Stomach (tissue), 8 donors: ENCODE measurements at regions not wholly inside any gene's neighbourhood (a gene's known extent, or its start where the extent isn't known, plus 50 kb on each side); places are given as distances from the start of the nearest gene placed in this dataset.

Experiments used
- DNase-seq, 2 donors: peaks; one replicate each; pipeline versions ENCODE4 v3.0.0 to v3.0.0-alpha.2; 2013 to 2019
- H3K27ac ChIP-seq, 5 donors: fragments of 200-600 bp in 4 of 5; sonication (generic) in 4 of 5; one replicate each; pipeline ENCODE4 v1.5.1; 2013 to 2019; ENCODE audit warnings: mild to moderate bottlenecking in 1 of 5, moderate library complexity in 1 of 5
- H3K27me3 ChIP-seq, 3 donors: fragments of 200-600 bp; sonication (generic); one replicate each; pipeline ENCODE4 v1.5.1; 2017 to 2019; ENCODE audit warnings: mixed run types in 1 of 3
- H3K36me3 ChIP-seq, 4 donors: fragments of 200-600 bp; sonication (generic); 1 replicate in 3 of 4; 2 replicates in 1 of 4; pipeline ENCODE4 v1.5.1; 2016 to 2019
- H3K4me1 ChIP-seq, 4 donors: fragments of 200-600 bp; sonication (generic); one replicate each; pipeline ENCODE4 v1.5.1; 2016 to 2019
- H3K4me3 ChIP-seq, 4 donors: fragments of 200-600 bp; sonication (generic) in 3 of 4; one replicate each; pipeline ENCODE4 v1.5.1; 2016 to 2019; ENCODE audit warnings: mild to moderate bottlenecking in 1 of 4
- H3K9me3 ChIP-seq, 4 donors: fragments of 200-600 bp; sonication (generic); one replicate each; pipeline ENCODE4 v1.5.1; 2016 to 2019
- EP300 ChIP-seq: sonication (generic); formaldehyde crosslinking; IDR thresholded peaks from one replicate; pipeline ENCODE4 v1.6.1; 2017; ENCODE audit warnings: antibody characterized with exemption
- POLR2A ChIP-seq, 4 donors: fragments of 450-650 bp; IDR thresholded peaks; one replicate each; pipeline ENCODE4 v1.6.1; 2016; ENCODE audit warnings: antibody characterized with exemption in 4 of 4, control low read depth in 2 of 4, mild to moderate bottlenecking in 1 of 4, moderate library complexity in 1 of 4
- POLR2AphosphoS5 ChIP-seq, 3 donors: sonication (generic); formaldehyde crosslinking; IDR thresholded peaks; one replicate each; pipeline ENCODE4 v1.6.1; 2016; ENCODE audit warnings: antibody characterized with exemption in 3 of 3
- WGBS, 5 donors: extraction: QIAGEN DNeasy Blood & Tissue Kit in 3 of 5; methylation state at CpG; one replicate each; pipeline versions ENCODE4 v1.1.5 to v1.1.7; 2013 to 2018; 5-methylcytosine and 5-hydroxymethylcytosine counted together
- intact Hi-C: fragments of 100-400 bp; cut with DNase I; formaldehyde crosslinking; loops from one replicate; pipeline ENCODE4 v1.15.1; 2023; ENCODE audit warnings: low total_unique reads
- TF ChIP-seq, protein P1 (sequence below), 7 experiments: fragments of 450-650 bp in 4 of 7; fragments of 200-600 bp in 3 of 7; sonication (generic) in 3 of 7; IDR thresholded peaks; one replicate each; pipeline ENCODE4 v1.5.1; 2016 to 2019; ENCODE audit warnings: antibody characterized with exemption in 7 of 7, control low read depth in 2 of 7, mild to moderate bottlenecking in 1 of 7
- donor health status: healthy with polysubstance abuse.
- donor health status: Bipolar disorder and iron deficiency.
- donor health status: healthy.

DNA sequence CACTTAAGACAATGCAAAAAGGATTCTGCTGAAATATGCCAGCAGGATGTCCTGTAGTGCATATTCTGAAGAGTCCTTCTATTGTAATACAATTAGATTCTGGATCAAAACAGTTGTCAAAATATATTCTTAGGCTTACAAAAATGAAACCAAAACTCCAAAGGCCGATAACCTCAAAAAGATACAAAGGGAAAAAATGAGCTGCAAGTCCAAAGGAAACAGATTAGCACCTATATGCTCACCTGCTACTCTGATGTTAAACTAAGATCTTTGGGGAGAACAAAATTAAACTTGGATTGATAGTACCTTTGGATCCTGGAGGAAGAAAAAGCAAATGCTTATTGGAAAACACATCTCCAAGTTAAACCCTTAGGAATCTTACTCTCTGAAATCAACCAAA, 397.1 kb downstream of the SPATA31D1 start:
- no peaks in the 10 kb centered on the region for H3K36me3 ChIP-seq
- TF ChIP-seq POLR2A (IDR thresholded peaks at IDR 0.05) (no peak), EP300 (no peak), POLR2AphosphoS5 (IDR thresholded peaks at IDR 0.05) (no peak)
- TF ChIP-seq, protein P1, sequence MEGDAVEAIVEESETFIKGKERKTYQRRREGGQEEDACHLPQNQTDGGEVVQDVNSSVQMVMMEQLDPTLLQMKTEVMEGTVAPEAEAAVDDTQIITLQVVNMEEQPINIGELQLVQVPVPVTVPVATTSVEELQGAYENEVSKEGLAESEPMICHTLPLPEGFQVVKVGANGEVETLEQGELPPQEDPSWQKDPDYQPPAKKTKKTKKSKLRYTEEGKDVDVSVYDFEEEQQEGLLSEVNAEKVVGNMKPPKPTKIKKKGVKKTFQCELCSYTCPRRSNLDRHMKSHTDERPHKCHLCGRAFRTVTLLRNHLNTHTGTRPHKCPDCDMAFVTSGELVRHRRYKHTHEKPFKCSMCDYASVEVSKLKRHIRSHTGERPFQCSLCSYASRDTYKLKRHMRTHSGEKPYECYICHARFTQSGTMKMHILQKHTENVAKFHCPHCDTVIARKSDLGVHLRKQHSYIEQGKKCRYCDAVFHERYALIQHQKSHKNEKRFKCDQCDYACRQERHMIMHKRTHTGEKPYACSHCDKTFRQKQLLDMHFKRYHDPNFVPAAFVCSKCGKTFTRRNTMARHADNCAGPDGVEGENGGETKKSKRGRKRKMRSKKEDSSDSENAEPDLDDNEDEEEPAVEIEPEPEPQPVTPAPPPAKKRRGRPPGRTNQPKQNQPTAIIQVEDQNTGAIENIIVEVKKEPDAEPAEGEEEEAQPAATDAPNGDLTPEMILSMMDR (IDR thresholded peaks at IDR 0.05) = no peak
- H3K27ac ChIP-seq = no peak overlapping the region
- WGBS, 5 donors = 42 to 68% (median 50%) methylated on average over 1 of the region's 1 CpG
- DNase-seq = no peak
- H3K9me3 ChIP-seq = peaks cover 0 to 7% (median 6%) of the 10 kb centered on the region in 4 donors
- no peaks in the 10 kb centered on the region for H3K27me3 ChIP-seq
- intact Hi-C loops = no loop called here
- no peaks in the 10 kb centered on the region for H3K4me1 ChIP-seq
- H3K4me3 ChIP-seq = no peak overlapping the region

GRCh38 chr9:82397534-82397933, 409.0 kb downstream of the SPATA31D1 start:
- TF ChIP-seq POLR2AphosphoS5 (IDR thresholded peaks at IDR 0.05) (no peak), POLR2A (IDR thresholded peaks at IDR 0.05) (no peak), EP300 (no peak)
- TF ChIP-seq, protein P1 (IDR thresholded peaks at IDR 0.05) = no peak
- Histone ChIP-seq H3K4me3 (no peak overlapping the region), H3K27me3 (no peaks in the 10 kb centered on the region), H3K4me1 (no peaks in the 10 kb centered on the region), H3K9me3 (no peaks in the 10 kb centered on the region), H3K27ac (no peak overlapping the region), H3K36me3 (no peaks in the 10 kb centered on the region)
- DNase-seq = no peak
- intact Hi-C loops = no loop called here

DNA sequence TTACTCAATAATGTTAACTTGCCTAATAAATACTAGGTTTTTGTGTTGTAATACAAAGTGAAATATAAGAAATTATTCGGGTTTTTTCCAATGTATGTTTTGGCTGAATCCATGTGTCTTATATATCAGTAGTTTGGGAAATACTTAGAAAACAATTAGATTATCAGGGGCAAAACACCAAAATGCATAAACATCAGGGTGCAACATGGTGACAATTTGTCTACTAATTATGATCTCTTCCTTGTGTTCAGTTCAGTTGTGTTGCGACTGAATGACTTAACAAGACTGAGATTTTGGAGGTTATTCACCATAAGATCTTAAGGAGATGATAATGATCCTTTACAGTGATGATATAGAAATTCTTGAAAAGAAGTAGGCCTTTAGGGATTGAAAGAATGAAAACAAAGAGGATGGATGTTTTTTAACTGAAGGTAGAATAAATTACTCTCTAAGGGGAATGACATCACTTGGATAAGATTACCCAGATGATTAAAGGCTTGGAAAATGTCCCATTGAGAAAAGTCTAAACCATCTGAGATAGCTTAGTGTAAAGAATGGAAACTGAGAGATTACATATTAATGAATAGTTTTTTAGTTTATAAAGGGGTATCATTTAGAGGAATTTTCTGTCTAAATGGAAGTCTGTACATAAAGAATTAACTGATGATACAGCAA, 415.8 kb downstream of the SPATA31D1 start:
- Histone ChIP-seq H3K27ac (no peak overlapping the region), H3K4me1 (peaks cover 0 to 8% (median 0%) of the 10 kb centered on the region in 4 donors), H3K36me3 (no peaks in the 10 kb centered on the region), H3K9me3 (no peaks in the 10 kb centered on the region), H3K27me3 (no peaks in the 10 kb centered on the region), H3K4me3 (no peak overlapping the region)
- WGBS, 5 donors = 77 to 95% (median 91%) methylated on average over 2 of the region's 2 CpGs
- intact Hi-C loops = no loop called here
- peak in 1 of 2 donors; percentile 57 for DNase-seq
- TF ChIP-seq POLR2AphosphoS5 (IDR thresholded peaks at IDR 0.05) (no peak), EP300 (no peak), POLR2A (IDR thresholded peaks at IDR 0.05) (no peak)

- Histone ChIP-seq H3K27me3 (no peaks in the 10 kb centered on the region), H3K27ac (no peak overlapping the region), H3K4me3 (no peak overlapping the region), H3K9me3 (no peaks in the 10 kb centered on the region), H3K4me1 (peaks cover 0 to 8% (median 0%) of the 10 kb centered on the region in 4 donors), H3K36me3 (no peaks in the 10 kb centered on the region)
- peak in 1 of 2 donors; percentile 46 for DNase-seq
- no peak for TF ChIP-seq POLR2A (IDR thresholded peaks at IDR 0.05)
- no peak for TF ChIP-seq POLR2AphosphoS5 (IDR thresholded peaks at IDR 0.05)
- TF ChIP-seq, protein P1 (IDR thresholded peaks at IDR 0.05) = no peak
- TF ChIP-seq EP300 = no peak
- intact Hi-C loops = no loop called here
- 44 to 49% (median 48%) methylated on average over 4 of the region's 4 CpGs for WGBS, 5 donors
Measured at GRCh38 chr9:82404881-82405280, 416.3 kb downstream of the SPATA31D1 start.

DNA sequence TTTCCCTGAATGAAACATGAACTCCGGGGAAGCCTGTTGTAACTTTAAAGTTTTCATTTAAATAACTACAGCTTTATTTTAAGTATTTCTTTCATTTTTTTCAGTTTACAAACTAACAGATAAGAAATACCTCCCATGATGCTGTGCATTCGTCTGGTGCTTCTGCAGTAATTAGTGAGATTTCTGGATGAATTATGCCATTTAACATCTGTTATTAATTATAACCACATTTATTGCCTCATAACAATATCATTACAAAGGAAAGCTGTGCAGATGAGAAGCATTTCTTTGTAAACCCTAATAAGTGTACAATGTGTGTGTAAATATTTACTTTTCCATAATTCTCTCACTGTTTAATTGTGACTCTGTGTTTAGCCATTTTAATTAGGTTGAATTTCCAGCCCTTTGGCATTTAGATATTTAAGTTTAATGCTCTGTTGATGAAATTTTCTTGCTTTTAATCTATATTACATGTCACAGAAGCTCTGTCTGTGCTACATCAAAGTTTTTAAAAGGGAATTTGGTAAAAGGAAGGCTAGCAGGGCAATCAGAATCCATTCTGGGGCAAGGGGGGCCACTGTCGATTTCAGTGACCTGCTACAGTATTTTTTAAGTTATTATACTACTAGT, 418.0 kb downstream of the SPATA31D1 start:
- DNase-seq = no peak
- Histone ChIP-seq H3K36me3 (no peaks in the 10 kb centered on the region), H3K9me3 (no peaks in the 10 kb centered on the region), H3K27me3 (no peaks in the 10 kb centered on the region), H3K27ac (no peak overlapping the region), H3K4me3 (no peak overlapping the region), H3K4me1 (peaks cover 0 to 8% (median 0%) of the 10 kb centered on the region in 4 donors)
- TF ChIP-seq EP300 (no peak), POLR2A (IDR thresholded peaks at IDR 0.05) (no peak), POLR2AphosphoS5 (IDR thresholded peaks at IDR 0.05) (no peak)
- TF ChIP-seq, protein P1 (IDR thresholded peaks at IDR 0.05) = no peak
- intact Hi-C loops = no loop called here
- 66 to 82% (median 71%) methylated on average over 3 of the region's 3 CpGs for WGBS, 5 donors
